H1 (cell line): ENCODE measurements at regions not wholly inside any gene's neighbourhood (a gene's known extent, or its start where the extent isn't known, plus 50 kb on each side); places are given as distances from the start of the nearest gene placed in this dataset.

ENCODE experiments used
- BRCA1 ChIP-seq: IDR thresholded peaks from 2 replicates; pipeline ENCODE4 v1.6.1; 2012; ENCODE audit warnings: low read depth, low read length, improper control_type of control experiment
- CHD7 ChIP-seq: fragments of 300-600 bp; sonication (generic); IDR thresholded peaks from 2 replicates; pipeline ENCODE4 v1.7.1; 2012; ENCODE audit warnings: low read length, moderate library complexity, mild to moderate bottlenecking, inconsistent platforms; ENCODE audit not compliant: insufficient replicate concordance
- EZH2 ChIP-seq: fragments of 200-600 bp; sonication (generic); IDR thresholded peaks from 2 replicates; pipeline ENCODE4 v1.7.1; 2012; ENCODE audit warnings: low read depth, mild to moderate bottlenecking, moderate library complexity, low read length, inconsistent platforms; ENCODE audit not compliant: severe bottlenecking
- JUND ChIP-seq: IDR thresholded peaks from 2 replicates; pipeline ENCODE4 v1.6.1; 2011; ENCODE audit warnings: mild to moderate bottlenecking, improper control_type of control experiment, low read length
- KDM4A ChIP-seq: IDR thresholded peaks from one replicate; pipeline ENCODE4 v1.7.1; 2012; ENCODE audit warnings: low read depth, mild to moderate bottlenecking, moderate library complexity, low read length, inconsistent platforms; ENCODE audit not compliant: severe bottlenecking
- MAX ChIP-seq: IDR thresholded peaks from 2 replicates; pipeline ENCODE4 v1.6.1; 2012; ENCODE audit warnings: inconsistent platforms
- POLR2A ChIP-seq, 2 experiments: IDR thresholded peaks; 1 replicate in 1 of 2; 2 replicates in 1 of 2; pipeline ENCODE4 v1.6.1; 2011; ENCODE audit warnings: low read depth in 2 of 2, low read length in 2 of 2, mild to moderate bottlenecking in 2 of 2; ENCODE audit errors: control extremely low read depth in 1 of 2
- YY1 ChIP-seq: IDR thresholded peaks from 2 replicates; pipeline ENCODE4 v1.6.1; 2011; ENCODE audit warnings: low read depth, mild to moderate bottlenecking, low read length

GRCh38 chr18:11283479-11284161, 134.3 kb upstream of the PIEZO2 start (continued):
- TF ChIP-seq CHD7: no peak
- no peak for TF ChIP-seq EZH2
- TF ChIP-seq MAX: no peak
- TF ChIP-seq KDM4A: no peak
- TF ChIP-seq JUND: no peak
- no peak for TF ChIP-seq POLR2A (IDR thresholded peaks at IDR 0.05; ENCODE audit: control extremely low read depth in 1 of 2, low read depth in 2 of 2, low read length in 2 of 2)
- no peak for TF ChIP-seq YY1
- no peak for TF ChIP-seq BRCA1
